HG03045 (cell line): ENCODE measurements at regions not wholly inside any gene's neighbourhood (a gene's known extent, or its start where the extent isn't known, plus 50 kb on each side); places are given as distances from the start of the nearest gene placed in this dataset.

Experiments used
- ATAC-seq: cut with Tn5 transposase; IDR thresholded peaks from one replicate; pipeline ENCODE4 v1.9.1; 2021; ENCODE audit warnings: mild to moderate bottlenecking, moderate library complexity; ENCODE audit not compliant: unreplicated experiment

- ATAC-seq = no peak
Observed at GRCh38 chr1:34460193-34460592, 283.5 kb downstream of the C1orf94 start.

GRCh38 chr1:34470401-34470800, 284.4 kb upstream of the GJB5 start:
- no peak for ATAC-seq

DNA sequence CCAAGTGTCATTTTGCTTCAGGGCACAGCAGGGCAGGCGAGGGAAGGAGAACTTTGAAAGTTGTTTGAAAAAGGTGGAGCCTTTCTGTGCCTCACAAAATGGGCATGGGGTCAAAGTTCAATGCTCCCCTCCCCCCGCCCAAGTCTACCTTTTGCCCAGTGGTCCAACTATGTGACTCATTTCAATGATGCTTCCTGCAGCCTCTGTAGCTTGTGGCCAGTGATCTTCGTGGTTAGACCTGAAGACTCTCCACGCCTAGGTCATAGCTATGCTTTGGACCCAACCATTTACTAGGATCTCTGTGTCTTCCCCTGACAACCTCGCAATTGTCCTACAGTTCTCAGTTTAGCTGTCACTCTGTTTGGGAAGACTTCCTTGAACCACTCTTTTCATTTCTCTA, 280.3 kb upstream of the GJB5 start:
- no peak for ATAC-seq

DNA sequence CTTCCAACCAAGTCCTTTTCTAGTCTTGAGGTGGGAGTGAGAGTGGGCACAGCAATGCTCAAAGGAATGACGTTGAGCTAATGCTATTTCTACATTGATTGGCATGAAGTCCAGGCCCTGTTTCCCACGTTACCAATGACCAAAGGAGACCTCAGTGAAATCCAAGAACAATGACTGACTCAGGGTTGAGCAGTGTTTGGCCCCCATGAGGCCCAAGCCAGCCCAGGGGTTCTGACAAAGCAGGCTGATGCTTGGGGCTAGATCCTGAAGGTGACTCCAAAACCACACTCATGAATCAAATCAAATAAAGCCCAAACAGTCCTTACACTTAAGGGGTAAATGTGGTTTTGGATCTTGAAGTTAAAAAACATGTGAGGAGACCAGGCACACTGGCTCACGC, 278.5 kb upstream of the GJB5 start:
- ATAC-seq = no peak

- ATAC-seq = no peak
Observed at GRCh38 chr1:34477632-34478141, 277.2 kb upstream of the GJB5 start.

- no peak for ATAC-seq
Observed at GRCh38 chr1:34478515-34479076, 276.3 kb upstream of the GJB5 start.

DNA sequence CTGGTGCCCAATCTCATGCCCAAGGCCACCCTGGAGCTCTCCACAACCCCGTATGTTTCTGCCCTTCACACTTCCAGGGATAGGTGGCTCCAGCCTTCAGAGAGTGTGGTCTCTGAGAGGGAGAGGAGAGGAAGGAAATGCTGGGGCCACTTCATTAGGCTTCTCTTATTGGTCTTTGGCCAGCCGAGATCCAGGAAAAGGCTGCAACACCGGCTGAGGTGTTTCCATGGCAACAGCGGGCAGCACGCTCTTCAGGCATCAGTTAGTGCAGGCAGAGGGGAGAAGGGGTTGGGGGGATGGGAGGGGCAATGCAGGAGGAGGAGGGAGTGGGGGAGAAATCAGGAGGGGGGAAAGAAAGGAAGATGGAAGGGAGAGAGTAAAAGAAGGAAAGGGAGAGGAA, 275.1 kb upstream of the GJB5 start:
- no peak for ATAC-seq

DNA sequence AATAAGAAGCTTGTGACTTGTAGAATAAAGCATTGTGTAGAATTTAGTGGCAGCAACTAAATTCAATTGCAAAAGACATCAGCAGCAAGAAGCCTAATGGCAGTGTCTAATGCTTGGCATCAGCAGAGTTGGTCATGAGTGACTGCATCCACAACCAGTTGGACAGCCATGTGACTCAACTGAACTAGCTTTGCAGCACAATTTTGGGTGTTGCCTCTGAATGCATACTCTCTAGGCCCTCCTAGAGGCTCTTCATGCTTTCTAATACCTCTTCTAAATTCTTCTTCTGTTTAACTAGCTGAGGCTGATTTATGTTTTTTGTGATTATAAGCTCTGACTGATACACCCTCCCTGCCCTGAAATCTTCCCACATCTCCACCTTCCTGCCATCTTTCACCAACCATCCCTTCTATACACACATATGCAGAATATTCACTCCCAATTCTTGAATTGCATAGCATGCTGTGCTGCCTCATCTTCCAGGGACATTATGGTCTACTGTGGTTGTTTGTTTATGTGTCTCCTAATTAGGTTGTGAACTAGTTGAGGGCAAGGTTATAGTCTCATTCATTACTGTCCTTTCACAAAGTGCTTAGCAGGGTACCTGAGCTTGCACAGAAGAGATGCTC, 266.7 kb upstream of the GJB5 start:
- ATAC-seq = no peak

GRCh38 chr1:34500451-34500850, 254.4 kb upstream of the GJB5 start:
- no peak for ATAC-seq

GRCh38 chr1:34511802-34512201, 243.0 kb upstream of the GJB5 start:
- no peak for ATAC-seq

DNA sequence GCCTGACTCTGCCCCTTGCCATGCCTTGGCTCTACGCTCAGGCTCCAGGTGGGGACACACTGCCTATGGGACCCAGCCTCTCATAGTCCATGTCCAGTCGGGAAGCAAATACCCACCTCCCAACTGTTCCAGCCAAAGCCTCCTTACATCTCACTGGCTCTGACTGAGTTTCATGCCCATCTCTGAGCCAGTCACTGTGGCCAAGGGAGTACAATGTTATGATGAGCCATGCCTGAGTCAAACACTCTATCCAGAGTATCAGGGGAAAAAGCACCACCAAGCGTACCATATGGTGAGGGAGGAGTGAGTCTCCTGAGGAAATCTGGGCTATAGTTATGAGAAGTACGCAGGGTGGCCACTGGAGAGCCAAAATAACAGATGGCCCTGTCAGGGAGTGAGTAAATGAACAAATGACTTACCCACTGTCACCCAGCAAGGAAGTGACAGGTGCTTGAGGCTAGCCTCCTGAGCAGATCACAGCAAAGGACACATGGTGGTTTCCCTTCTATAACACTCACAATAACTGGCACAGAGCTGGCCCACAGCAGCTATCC, 236.6 kb upstream of the GJB5 start:
- ATAC-seq = no peak

- ATAC-seq = no peak
Observed at GRCh38 chr1:34520111-34520510, 234.7 kb upstream of the GJB5 start.

DNA sequence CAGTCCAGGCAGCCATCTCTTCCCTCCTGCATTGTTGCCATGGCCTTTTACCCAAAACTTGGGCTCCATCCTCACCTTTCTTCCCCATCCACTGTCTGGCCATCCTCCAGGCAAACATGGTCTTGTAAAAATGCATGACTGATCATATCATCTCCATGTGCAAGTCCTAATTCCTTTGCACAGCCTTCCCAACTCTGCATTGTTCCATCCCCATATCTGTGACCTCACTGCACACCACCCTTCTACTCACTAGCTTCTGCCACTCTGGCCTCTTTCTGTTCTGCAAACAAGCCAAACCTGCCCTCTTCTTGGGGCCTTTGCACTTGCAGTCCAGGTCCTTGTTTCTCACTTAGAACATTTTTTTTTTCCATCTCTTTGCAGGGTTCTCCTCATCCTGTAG, 230.1 kb upstream of the GJB5 start:
- no peak for ATAC-seq

- peak; percentile 59 for ATAC-seq
Observed at GRCh38 chr1:34529935-34530859, 224.7 kb upstream of the GJB5 start.

GRCh38 chr1:34532113-34532512, 222.7 kb upstream of the GJB5 start:
- ATAC-seq = peak; percentile 58

- ATAC-seq = no peak
Observed at GRCh38 chr1:34538481-34538880, 216.4 kb upstream of the GJB5 start.

DNA sequence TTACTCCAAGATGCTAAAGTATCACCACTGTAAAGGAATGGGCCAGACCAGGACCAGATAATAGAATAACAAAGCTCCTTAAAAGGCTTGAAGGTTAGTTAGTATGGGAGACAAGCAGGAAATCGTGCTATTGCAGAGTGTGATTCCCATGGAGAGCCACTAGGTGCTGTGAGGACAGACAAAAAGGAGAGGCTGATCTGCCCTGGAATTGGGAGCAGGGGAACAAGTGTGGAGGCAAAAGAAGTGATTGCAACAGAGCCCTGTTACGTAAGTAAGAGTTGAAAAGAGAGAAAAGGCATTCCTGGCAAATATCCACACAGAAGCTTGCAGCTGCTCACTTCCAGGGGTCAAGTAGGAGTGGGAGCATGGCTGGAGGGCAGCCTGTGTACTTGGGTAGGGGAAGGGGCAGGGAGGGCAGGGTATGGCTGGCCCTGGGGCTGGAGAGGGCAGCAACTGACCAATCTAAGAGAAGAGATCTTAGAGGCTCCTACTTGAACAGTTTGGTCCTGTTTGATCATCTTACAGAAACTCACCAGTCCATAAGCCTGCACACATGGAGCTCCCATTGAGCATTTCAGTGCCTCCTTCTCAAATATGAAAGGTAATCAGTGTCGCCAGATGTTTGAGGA, 207.7 kb upstream of the GJB5 start:
- no peak for ATAC-seq

DNA sequence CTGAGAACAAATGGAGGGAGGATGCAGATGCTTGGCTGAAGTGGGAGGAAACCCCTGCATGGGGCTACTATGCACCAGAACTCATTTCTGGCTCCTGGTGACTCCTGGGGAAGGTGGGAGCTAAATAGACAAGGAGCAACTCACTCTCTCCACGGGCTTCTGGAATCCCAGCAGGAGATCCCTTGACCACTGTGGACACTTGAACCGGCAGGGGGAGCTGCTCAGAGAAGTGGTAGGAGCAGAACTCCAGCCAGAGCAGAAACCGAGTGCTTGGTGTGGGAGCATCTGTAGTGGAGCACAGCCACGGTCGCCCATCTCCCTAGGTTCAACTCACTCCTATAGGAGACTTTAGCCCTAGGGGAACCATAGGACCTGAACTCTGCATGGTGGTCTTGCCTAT, 205.6 kb upstream of the GJB5 start:
- ATAC-seq = no peak

DNA sequence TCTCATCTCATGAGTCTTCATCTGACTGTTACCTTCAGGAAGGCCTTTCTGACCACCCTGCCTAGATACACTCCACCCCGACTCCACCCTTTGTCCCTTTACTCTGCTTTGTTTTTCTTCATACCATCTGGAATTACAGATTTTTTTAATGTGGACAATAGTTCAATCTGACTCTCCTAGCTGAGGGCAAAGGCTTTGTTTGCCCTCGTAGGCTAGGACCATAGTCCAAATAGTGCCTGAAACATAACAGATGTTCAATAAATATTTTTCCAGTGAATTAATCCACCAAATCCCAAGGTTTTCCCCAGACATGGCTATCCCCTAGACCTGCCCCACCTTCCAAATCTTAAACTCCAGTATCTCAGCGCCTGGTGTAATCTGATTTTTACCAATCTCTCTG, 176.5 kb upstream of the GJB5 start:
- ATAC-seq = no peak

GRCh38 chr1:34582356-34582755, 172.5 kb upstream of the GJB5 start:
- no peak for ATAC-seq

DNA sequence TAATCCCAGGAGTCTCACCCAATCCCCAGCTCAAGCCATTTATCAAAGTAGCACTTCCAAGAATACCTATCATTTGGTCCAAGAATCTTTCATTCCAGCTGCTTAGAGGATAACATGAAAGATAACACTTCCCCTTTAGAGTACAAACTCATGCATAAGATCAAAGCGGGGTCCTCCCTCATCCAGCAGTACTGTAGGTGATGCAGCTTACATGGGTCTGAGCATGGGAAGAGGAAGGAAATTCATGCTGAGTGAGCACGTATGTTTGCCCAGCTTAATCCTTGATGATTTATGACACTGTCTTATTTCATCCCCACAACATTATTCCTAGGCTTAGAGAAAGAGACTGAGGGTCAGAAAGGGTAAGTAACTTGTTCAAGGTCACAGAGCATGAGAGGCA, 167.1 kb upstream of the GJB5 start:
- no peak for ATAC-seq
